OCI-LY7 (cell line): ENCODE measurements at regions not wholly inside any gene's neighbourhood (a gene's known extent, or its start where the extent isn't known, plus 50 kb on each side); places are given as distances from the start of the nearest gene placed in this dataset.

Source experiments
- BruUV-seq: library from RNA; stranded (reverse); fragments of 400-500 nt; replicated peaks from 2 replicates; lab custom pipeline; 2021; lab: Mats Ljungman, UMichigan
- CTCF ChIA-PET: fragments of 300-600 bp; sonication (Branson Sonifier 250); formaldehyde crosslinking; loops from one replicate; lab custom pipeline; 2022; ENCODE audit warnings: antibody characterized with exemption; ENCODE audit not compliant: unreplicated experiment; lab: Charles Lee
- POLR2A ChIA-PET: fragments of 300-600 bp; sonication (Branson Sonifier 250); formaldehyde crosslinking; loops from one replicate; lab custom pipeline; 2022; ENCODE audit warnings: antibody characterized with exemption; lab: Charles Lee
- DNase-seq: peaks from one replicate; pipeline ENCODE4 v3.0.0-alpha.2; 2015; ENCODE audit warnings: low spot score
- H2AFZ ChIP-seq: fragments of 200-600 bp; sonication (generic), shearing (Covaris generic); 2 replicates; pipeline ENCODE4 v1.6.1; 2014; ENCODE audit warnings: mild to moderate bottlenecking, antibody characterized with exemption, low read length, moderate library complexity
- H3K27ac ChIP-seq: fragments of 200-600 bp; sonication (generic); 2 replicates; pipeline ENCODE4 v1.5.1; 2014; ENCODE audit warnings: mixed run types, low read depth, mild to moderate bottlenecking, moderate library complexity, low read length, inconsistent platforms; ENCODE audit not compliant: poor library complexity, severe bottlenecking
- H3K36me3 ChIP-seq: fragments of 200-600 bp; sonication (generic); 2 replicates; pipeline ENCODE4 v1.6.1; 2014; ENCODE audit warnings: mild to moderate bottlenecking, antibody characterized with exemption, low read length, moderate library complexity, mixed read lengths; ENCODE audit not compliant: insufficient read depth
- H3K4me1 ChIP-seq: fragments of 200-600 bp; sonication (generic); 2 replicates; pipeline ENCODE4 v1.5.1; 2014; ENCODE audit warnings: mild to moderate bottlenecking, low read length; ENCODE audit not compliant: insufficient read depth, poor library complexity, severe bottlenecking
- H3K4me2 ChIP-seq: fragments of 200-600 bp; sonication (generic); 2 replicates; pipeline ENCODE4 v1.6.1; 2014; ENCODE audit warnings: mild to moderate bottlenecking, low read length
- H3K4me3 ChIP-seq: fragments of 200-600 bp; sonication (generic); 2 replicates; pipeline ENCODE4 v1.5.1; 2014; ENCODE audit warnings: mild to moderate bottlenecking, low read depth, low read length; ENCODE audit not compliant: poor library complexity, severe bottlenecking
- H3K79me2 ChIP-seq: fragments of 200-600 bp; sonication (generic); 2 replicates; pipeline ENCODE4 v1.6.1; 2016; ENCODE audit warnings: low read depth, mild to moderate bottlenecking, low read length, moderate library complexity, mixed read lengths; ENCODE audit not compliant: insufficient read depth
- H3K9me2 ChIP-seq: fragments of 200-600 bp; sonication (generic); 2 replicates; pipeline ENCODE4 v1.6.1; 2016; ENCODE audit warnings: mild to moderate bottlenecking, low read length, mixed read lengths; ENCODE audit not compliant: insufficient read depth
- H3K9me3 ChIP-seq: fragments of 200-600 bp; sonication (generic); 2 replicates; pipeline ENCODE4 v1.6.1; 2014; ENCODE audit warnings: mild to moderate bottlenecking, mixed run types, low read length, mixed read lengths
- H4K20me1 ChIP-seq: fragments of 200-600 bp; sonication (generic); 2 replicates; pipeline ENCODE4 v1.6.1; 2014; ENCODE audit warnings: mild to moderate bottlenecking, antibody characterized with exemption, low read length, moderate library complexity, mixed read lengths; ENCODE audit not compliant: insufficient read depth
- EZH2phosphoT487 ChIP-seq: fragments of 200-600 bp; sonication (generic); IDR thresholded peaks from 2 replicates; pipeline ENCODE4 v1.6.1; 2018; ENCODE audit warnings: low read depth, borderline replicate concordance, mild to moderate bottlenecking, mixed run types, antibody characterized with exemption, low read length, moderate library complexity, mixed read lengths
- intact Hi-C: fragments of 100-400 bp; cut with micrococcal nuclease; formaldehyde crosslinking; loops from one replicate; pipeline ENCODE4 v1.10.0; 2022; ENCODE audit not compliant: unreplicated experiment
- TF ChIP-seq, protein P1 (sequence below): fragments of 200-600 bp; sonication (generic); conservative IDR thresholded peaks from 2 replicates; pipeline ENCODE4 v1.5.1; 2014; ENCODE audit warnings: mild to moderate bottlenecking, antibody characterized with exemption, low read length, moderate library complexity, mixed read lengths

DNA sequence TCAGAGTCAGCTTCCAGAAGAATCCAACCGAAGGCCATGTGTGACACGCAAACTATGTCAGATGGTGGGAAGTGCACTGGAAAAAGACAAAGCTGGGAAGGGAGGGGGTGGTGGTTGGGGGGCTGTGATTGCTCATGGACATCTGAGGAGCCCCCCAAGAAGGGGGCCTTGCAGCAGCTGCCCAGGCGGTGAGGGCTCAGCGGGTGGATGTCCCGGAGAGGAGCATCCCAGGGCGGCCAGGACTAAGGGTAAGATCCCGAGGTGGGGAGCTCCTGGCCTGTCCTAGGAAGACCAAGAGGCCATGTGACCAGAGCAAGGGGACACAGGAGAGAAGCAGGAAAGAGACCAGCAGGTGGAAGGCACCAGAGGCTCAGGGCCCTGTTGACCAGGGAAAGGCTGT is 299.5 kb downstream of the PREX1 start:
- TF ChIP-seq, protein P1, sequence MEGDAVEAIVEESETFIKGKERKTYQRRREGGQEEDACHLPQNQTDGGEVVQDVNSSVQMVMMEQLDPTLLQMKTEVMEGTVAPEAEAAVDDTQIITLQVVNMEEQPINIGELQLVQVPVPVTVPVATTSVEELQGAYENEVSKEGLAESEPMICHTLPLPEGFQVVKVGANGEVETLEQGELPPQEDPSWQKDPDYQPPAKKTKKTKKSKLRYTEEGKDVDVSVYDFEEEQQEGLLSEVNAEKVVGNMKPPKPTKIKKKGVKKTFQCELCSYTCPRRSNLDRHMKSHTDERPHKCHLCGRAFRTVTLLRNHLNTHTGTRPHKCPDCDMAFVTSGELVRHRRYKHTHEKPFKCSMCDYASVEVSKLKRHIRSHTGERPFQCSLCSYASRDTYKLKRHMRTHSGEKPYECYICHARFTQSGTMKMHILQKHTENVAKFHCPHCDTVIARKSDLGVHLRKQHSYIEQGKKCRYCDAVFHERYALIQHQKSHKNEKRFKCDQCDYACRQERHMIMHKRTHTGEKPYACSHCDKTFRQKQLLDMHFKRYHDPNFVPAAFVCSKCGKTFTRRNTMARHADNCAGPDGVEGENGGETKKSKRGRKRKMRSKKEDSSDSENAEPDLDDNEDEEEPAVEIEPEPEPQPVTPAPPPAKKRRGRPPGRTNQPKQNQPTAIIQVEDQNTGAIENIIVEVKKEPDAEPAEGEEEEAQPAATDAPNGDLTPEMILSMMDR, result no peak
- TF ChIP-seq EZH2phosphoT487, result no peak
- Histone ChIP-seq H3K4me1 (no peaks in the 10 kb centered on the region), H3K9me3 (no peaks in the 10 kb centered on the region), H4K20me1 (no peaks in the 10 kb centered on the region), H3K9me2 (no peaks in the 10 kb centered on the region), H2AFZ (no peak overlapping the region), H3K4me3 (no peak overlapping the region), H3K79me2 (no peaks in the 10 kb centered on the region), H3K36me3 (no peaks in the 10 kb centered on the region), H3K4me2 (no peak overlapping the region), H3K27ac (no peak overlapping the region)
- no peak for DNase-seq
- ChIA-PET POLR2A (no interaction called here), CTCF (no interaction called here)
- intact Hi-C loops, result no loop called here
- no TSS peak for BruUV-seq

DNA sequence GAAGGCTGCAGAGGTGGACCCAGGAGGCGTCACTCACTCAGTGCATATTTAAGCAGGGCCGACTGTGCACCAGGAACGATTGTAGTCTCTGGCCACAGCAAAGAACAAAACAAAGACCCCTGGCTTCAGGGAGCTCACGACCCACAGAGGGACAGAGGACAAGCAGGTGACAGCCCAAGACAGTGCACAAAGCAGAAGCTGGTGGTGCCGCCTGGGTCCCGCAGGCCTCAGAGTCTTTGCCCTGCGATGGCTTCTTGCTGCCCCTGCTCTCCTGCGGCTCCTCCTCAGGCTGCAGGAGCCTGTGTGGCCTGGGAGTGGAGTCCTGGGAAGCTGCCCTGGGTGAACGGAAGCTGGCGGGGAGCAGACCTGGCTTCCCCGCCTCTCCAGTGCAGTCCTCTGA is 300.0 kb downstream of the PREX1 start:
- intact Hi-C loops, result no loop called here
- H4K20me1 ChIP-seq, result no peaks in the 10 kb centered on the region
- H2AFZ ChIP-seq, result no peak overlapping the region
- H3K4me3 ChIP-seq, result no peak overlapping the region
- no peaks in the 10 kb centered on the region for H3K79me2 ChIP-seq
- no peak for DNase-seq
- BruUV-seq, result no TSS peak
- H3K9me2 ChIP-seq, result no peaks in the 10 kb centered on the region
- H3K4me2 ChIP-seq, result no peak overlapping the region
- POLR2A ChIA-PET, result no interaction called here
- no peaks in the 10 kb centered on the region for H3K4me1 ChIP-seq
- no peaks in the 10 kb centered on the region for H3K9me3 ChIP-seq
- CTCF ChIA-PET, result no interaction called here
- TF ChIP-seq, protein P1, result no peak
- TF ChIP-seq EZH2phosphoT487, result no peak
- H3K27ac ChIP-seq, result no peak overlapping the region
- no peaks in the 10 kb centered on the region for H3K36me3 ChIP-seq

DNA sequence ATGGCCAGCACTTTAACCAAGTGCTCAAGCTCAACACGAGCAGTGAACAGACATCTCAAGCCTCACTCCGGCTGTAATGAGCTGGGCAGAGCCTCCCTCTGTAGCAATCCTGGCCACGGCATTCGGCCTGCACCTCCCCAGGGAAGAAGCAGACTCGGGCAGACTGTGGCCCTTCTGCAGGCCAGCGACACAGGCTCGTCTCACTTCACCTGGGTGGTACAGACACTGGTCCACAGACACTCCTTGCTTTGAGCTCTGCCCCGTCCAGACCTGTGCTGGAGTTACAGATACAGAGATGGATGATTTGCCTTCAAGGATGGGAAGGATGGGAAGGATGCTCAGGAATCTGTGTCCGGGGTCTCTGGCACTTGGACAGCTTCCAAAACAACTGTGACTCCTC is 300.9 kb downstream of the PREX1 start:
- BruUV-seq, result no TSS peak
- TF ChIP-seq, protein P1, result no peak
- TF ChIP-seq EZH2phosphoT487, result no peak

More for the DNA sequence above, 300.9 kb downstream of the PREX1 start:
- Histone ChIP-seq H3K9me2 (no peaks in the 10 kb centered on the region), H3K36me3 (no peaks in the 10 kb centered on the region), H3K79me2 (no peaks in the 10 kb centered on the region), H3K4me3 (no peak overlapping the region), H4K20me1 (no peaks in the 10 kb centered on the region), H3K27ac (no peak overlapping the region), H2AFZ (no peak overlapping the region), H3K4me2 (no peak overlapping the region), H3K4me1 (no peaks in the 10 kb centered on the region), H3K9me3 (no peaks in the 10 kb centered on the region)
- intact Hi-C loops, result no loop called here
- CTCF ChIA-PET, result no interaction called here
- no peak for DNase-seq
- POLR2A ChIA-PET, result no interaction called here
